ENCODE measurements at regions not wholly inside any gene's neighbourhood (a gene's known extent, or its start where the extent isn't known, plus 50 kb on each side); places are given as distances from the start of the nearest gene placed in this dataset.

DNA sequence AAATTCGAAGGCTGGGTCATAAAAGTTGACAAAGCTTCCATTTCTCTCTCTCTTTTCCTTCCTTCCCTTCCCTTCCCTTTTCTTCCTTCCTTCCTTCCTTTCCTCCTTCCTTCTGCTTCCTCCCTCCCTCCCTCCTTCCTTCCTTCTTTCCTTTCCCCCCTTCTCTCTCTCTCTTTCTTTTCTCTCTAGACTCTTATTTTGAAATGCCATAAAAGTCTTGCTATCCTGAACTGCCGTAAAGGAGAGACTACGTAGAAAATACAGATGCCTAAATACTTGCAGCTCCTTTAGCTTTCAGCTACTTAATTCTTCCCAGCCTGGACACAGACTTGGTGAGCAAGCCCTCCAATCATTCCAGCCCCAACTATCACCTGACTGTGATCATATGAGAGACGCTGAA is 1644.4 kb downstream of the FAM181B start:
- H3K4me1 Mint-ChIP-seq = no peaks in the 10 kb centered on the region
- H3K27me3 Mint-ChIP-seq (ENCODE audit: insufficient read depth, low read depth) = no peaks in the 10 kb centered on the region
- Histone ChIP-seq H3F3A (ENCODE audit: low read depth) (no peaks in the 10 kb centered on the region), H3K79me2 (ENCODE audit: low read depth) (no peaks in the 10 kb centered on the region), H4K20me1 (ENCODE audit: low read depth) (no peaks in the 10 kb centered on the region), H3K4me2 (no peak overlapping the region), H3K36me3 (no peaks in the 10 kb centered on the region), H3K4me1 (no peaks in the 10 kb centered on the region), H2AFZ (replicated peaks) (peak overlapping the region; percentile 17), H3K9ac (no peak overlapping the region), H3K27ac (no peak overlapping the region), H3K4me3 (no peak overlapping the region), H3K27me3 (no peaks in the 10 kb centered on the region), H3K9me3 (ENCODE audit: low read depth) (no peaks in the 10 kb centered on the region)
- no peaks in the 10 kb centered on the region for H3K36me3 Mint-ChIP-seq
- TF ChIP-seq EZH2 (IDR thresholded peaks at IDR 0.05) = no peak
- TF ChIP-seq EZH2phosphoT487 (IDR thresholded peaks at IDR 0.05) = no peak
- H3K4me3 Mint-ChIP-seq = no peak overlapping the region
- H3K9me3 Mint-ChIP-seq = no peaks in the 10 kb centered on the region
- DNase-seq (ENCODE audit: low spot score) = no peak
- H3K27ac Mint-ChIP-seq = no peak overlapping the region

DNA sequence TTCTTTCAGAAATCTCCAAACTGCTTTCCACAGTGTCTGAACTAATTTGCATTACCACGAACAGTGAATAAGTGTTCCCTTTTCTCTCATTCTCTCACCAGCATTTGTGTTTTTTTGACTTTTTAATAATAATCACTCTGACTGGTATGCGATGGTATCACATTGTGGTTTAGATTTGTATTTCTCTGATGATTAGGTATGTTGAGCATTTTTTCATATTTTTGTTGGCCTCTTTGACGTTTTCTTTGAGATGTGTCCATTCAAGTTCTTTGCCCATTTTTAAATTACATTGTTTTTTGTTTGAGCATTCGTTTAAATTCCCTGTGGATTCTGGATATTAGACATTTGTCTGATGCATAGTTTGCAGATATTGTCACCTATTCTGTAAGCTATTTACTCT is 1639.6 kb upstream of the TENM4 start:
- Histone ChIP-seq H3K4me2 (no peak overlapping the region), H4K20me1 (ENCODE audit: low read depth) (no peaks in the 10 kb centered on the region), H3K9ac (no peak overlapping the region), H3K4me1 (no peaks in the 10 kb centered on the region), H3K79me2 (ENCODE audit: low read depth) (no peaks in the 10 kb centered on the region), H3F3A (ENCODE audit: low read depth) (no peaks in the 10 kb centered on the region), H3K27ac (no peak overlapping the region), H3K27me3 (no peaks in the 10 kb centered on the region), H3K36me3 (no peaks in the 10 kb centered on the region), H2AFZ (replicated peaks) (no peak overlapping the region), H3K4me3 (no peak overlapping the region), H3K9me3 (ENCODE audit: low read depth) (no peaks in the 10 kb centered on the region)
- no peak for DNase-seq (ENCODE audit: low spot score)
- Mint-ChIP-seq H3K4me3 (no peak overlapping the region), H3K27ac (no peak overlapping the region), H3K4me1 (no peaks in the 10 kb centered on the region), H3K36me3 (no peaks in the 10 kb centered on the region), H3K27me3 (ENCODE audit: insufficient read depth, low read depth) (no peaks in the 10 kb centered on the region), H3K9me3 (no peaks in the 10 kb centered on the region)
- TF ChIP-seq EZH2 (IDR thresholded peaks at IDR 0.05) = no peak
- no peak for TF ChIP-seq EZH2phosphoT487 (IDR thresholded peaks at IDR 0.05)
- TF ChIP-seq, protein P1, sequence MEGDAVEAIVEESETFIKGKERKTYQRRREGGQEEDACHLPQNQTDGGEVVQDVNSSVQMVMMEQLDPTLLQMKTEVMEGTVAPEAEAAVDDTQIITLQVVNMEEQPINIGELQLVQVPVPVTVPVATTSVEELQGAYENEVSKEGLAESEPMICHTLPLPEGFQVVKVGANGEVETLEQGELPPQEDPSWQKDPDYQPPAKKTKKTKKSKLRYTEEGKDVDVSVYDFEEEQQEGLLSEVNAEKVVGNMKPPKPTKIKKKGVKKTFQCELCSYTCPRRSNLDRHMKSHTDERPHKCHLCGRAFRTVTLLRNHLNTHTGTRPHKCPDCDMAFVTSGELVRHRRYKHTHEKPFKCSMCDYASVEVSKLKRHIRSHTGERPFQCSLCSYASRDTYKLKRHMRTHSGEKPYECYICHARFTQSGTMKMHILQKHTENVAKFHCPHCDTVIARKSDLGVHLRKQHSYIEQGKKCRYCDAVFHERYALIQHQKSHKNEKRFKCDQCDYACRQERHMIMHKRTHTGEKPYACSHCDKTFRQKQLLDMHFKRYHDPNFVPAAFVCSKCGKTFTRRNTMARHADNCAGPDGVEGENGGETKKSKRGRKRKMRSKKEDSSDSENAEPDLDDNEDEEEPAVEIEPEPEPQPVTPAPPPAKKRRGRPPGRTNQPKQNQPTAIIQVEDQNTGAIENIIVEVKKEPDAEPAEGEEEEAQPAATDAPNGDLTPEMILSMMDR (IDR thresholded peaks at IDR 0.05) = no peak

DNA sequence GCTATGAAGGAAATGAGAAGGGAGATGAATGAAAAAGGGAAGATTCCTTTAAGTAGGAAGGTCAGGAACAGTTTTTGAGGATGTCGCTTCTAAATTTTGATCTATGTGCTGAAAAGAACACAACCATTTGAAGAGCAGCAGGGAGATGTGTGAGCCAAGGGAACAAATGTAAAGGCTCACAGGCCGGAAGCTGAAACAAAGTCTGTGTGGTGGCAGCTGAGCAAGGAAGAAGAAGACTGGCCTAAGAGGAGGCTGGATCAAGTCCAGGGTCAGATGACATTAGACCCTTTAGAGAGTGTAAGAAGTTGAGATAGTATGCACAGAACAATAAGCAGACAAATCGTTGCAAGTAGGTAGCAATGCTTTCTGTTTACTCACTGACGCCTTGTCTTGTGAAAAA is 1631.4 kb upstream of the TENM4 start:
- Histone ChIP-seq H3K4me2 (peak overlapping the region; percentile 27), H3F3A (ENCODE audit: low read depth) (no peaks in the 10 kb centered on the region), H3K4me1 (peaks cover 21% of the 10 kb centered on the region), H3K27me3 (no peaks in the 10 kb centered on the region), H4K20me1 (ENCODE audit: low read depth) (no peaks in the 10 kb centered on the region), H3K79me2 (ENCODE audit: low read depth) (no peaks in the 10 kb centered on the region), H2AFZ (replicated peaks) (no peak overlapping the region), H3K9me3 (ENCODE audit: low read depth) (no peaks in the 10 kb centered on the region), H3K4me3 (no peak overlapping the region), H3K27ac (no peak overlapping the region), H3K9ac (no peak overlapping the region), H3K36me3 (no peaks in the 10 kb centered on the region)
- Mint-ChIP-seq H3K4me1 (peaks cover 31% of the 10 kb centered on the region), H3K27ac (peak overlapping the region; percentile 46), H3K4me3 (no peak overlapping the region), H3K9me3 (no peaks in the 10 kb centered on the region), H3K27me3 (ENCODE audit: insufficient read depth, low read depth) (no peaks in the 10 kb centered on the region), H3K36me3 (no peaks in the 10 kb centered on the region)
- DNase-seq (ENCODE audit: low spot score) = no peak
- TF ChIP-seq, protein P1 (IDR thresholded peaks at IDR 0.05) = no peak
- TF ChIP-seq EZH2 (IDR thresholded peaks at IDR 0.05) (no peak), EZH2phosphoT487 (IDR thresholded peaks at IDR 0.05) (no peak)

DNA sequence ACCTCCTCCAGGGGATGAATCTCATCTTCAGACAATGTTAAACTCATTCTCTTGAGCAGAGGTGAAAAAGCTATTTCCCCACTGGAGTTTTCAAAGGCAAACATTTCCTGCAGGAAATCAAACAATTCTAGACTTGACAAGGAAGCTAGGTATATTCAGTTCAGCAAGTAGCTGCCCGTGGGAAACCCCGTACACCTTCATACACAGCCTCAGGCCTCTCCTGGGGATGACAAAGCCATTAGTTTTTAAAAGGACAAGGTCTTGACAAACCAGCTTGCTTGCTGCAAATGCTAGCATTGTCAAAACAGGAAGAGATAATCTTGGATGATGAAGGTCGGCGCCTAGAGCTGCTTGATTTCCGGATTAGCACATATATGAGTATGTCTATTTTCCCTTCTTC is 1630.8 kb upstream of the TENM4 start:
- Histone ChIP-seq H3K4me2 (peak overlapping the region; percentile 27), H2AFZ (replicated peaks) (peak overlapping the region; percentile 18), H3K36me3 (no peaks in the 10 kb centered on the region), H3F3A (ENCODE audit: low read depth) (no peaks in the 10 kb centered on the region), H4K20me1 (ENCODE audit: low read depth) (no peaks in the 10 kb centered on the region), H3K79me2 (ENCODE audit: low read depth) (no peaks in the 10 kb centered on the region), H3K4me3 (no peak overlapping the region), H3K27ac (no peak overlapping the region), H3K9ac (no peak overlapping the region), H3K4me1 (peaks cover 21% of the 10 kb centered on the region), H3K9me3 (ENCODE audit: low read depth) (no peaks in the 10 kb centered on the region), H3K27me3 (no peaks in the 10 kb centered on the region)
- no peak overlapping the region for H3K4me3 Mint-ChIP-seq
- no peaks in the 10 kb centered on the region for H3K36me3 Mint-ChIP-seq
- peaks cover 31% of the 10 kb centered on the region for H3K4me1 Mint-ChIP-seq
- no peaks in the 10 kb centered on the region for H3K27me3 Mint-ChIP-seq (ENCODE audit: insufficient read depth, low read depth)
- TF ChIP-seq EZH2phosphoT487 (IDR thresholded peaks at IDR 0.05) = no peak
- TF ChIP-seq, protein P1 (IDR thresholded peaks at IDR 0.05) = no peak
- no peak for TF ChIP-seq EZH2 (IDR thresholded peaks at IDR 0.05)
- no peak overlapping the region for H3K27ac Mint-ChIP-seq
- DNase-seq (ENCODE audit: low spot score) = peak; percentile 8
- H3K9me3 Mint-ChIP-seq = no peaks in the 10 kb centered on the region

Measured in neural progenitor cell (in vitro differentiated cells).